T-cell (primary cell): ENCODE measurements at regions not wholly inside any gene's neighbourhood (a gene's known extent, or its start where the extent isn't known, plus 50 kb on each side); places are given as distances from the start of the nearest gene placed in this dataset.

Experiments used
- ATAC-seq, 4 experiments: fragments of 200-7000 bp in 3 of 4; fragments of 150-1000 bp in 1 of 4; cut with Tn5 transposase; replicated peaks in 1 of 4; 1 replicate in 3 of 4; 2 replicates in 1 of 4; pipeline ENCODE4 v1.10.0; 2021; ENCODE audit warnings: moderate library complexity in 3 of 4, mild to moderate bottlenecking in 2 of 4, moderate number of reproducible peaks in 1 of 4
- CTCF ChIA-PET, 2 donors: fragments of 300-600 bp; sonication (Branson Sonifier 250); formaldehyde crosslinking; loops; one replicate each; lab custom pipeline; 2022; ENCODE audit warnings: antibody characterized with exemption in 2 of 2; lab: Charles Lee
- POLR2A ChIA-PET, 2 donors: fragments of 300-600 bp; sonication (Branson Sonifier 250); formaldehyde crosslinking; loops; one replicate each; lab custom pipeline; 2022; ENCODE audit warnings: antibody characterized with exemption in 2 of 2; lab: Charles Lee
- DNase-seq, 35 experiments: peaks; one replicate each; pipeline versions ENCODE4 v3.0.0 to v3.0.0-alpha.2; 2013 to 2023
- H3K27ac ChIP-seq: one replicate; pipeline ENCODE4 v1.5.1; 2013; ENCODE audit warnings: low read length
- H3K27me3 ChIP-seq, 2 experiments: replicated peaks in 1 of 2; 1 replicate in 1 of 2; 2 replicates in 1 of 2; pipeline versions ENCODE4 v1.6.1 to v1.7.0; 2013; ENCODE audit warnings: low read length in 1 of 2, mixed read lengths in 1 of 2; ENCODE audit not compliant: control insufficient read depth in 2 of 2, insufficient read depth in 2 of 2; ENCODE audit errors: extremely low read depth in 1 of 2
- H3K36me3 ChIP-seq, 2 donors: 1 replicate in 1 of 2; 2 replicates in 1 of 2; pipeline versions ENCODE4 v1.6.1 to v1.7.0; 2013; ENCODE audit warnings: low read length in 1 of 2; ENCODE audit not compliant: control insufficient read depth in 2 of 2, insufficient read depth in 1 of 2; ENCODE audit errors: extremely low read depth in 1 of 2
- H3K4me1 ChIP-seq, 2 experiments: 1 replicate in 1 of 2; 2 replicates in 1 of 2; pipeline versions ENCODE4 v1.6.1 to v1.7.0; 2013; ENCODE audit warnings: low read length in 2 of 2, mixed read lengths in 1 of 2; ENCODE audit not compliant: insufficient read depth in 2 of 2, control insufficient read depth in 1 of 2; ENCODE audit errors: extremely low read depth in 1 of 2
- H3K4me3 ChIP-seq, 2 donors: 1 replicate in 1 of 2; 2 replicates in 1 of 2; pipeline versions ENCODE4 v1.5.1 to v1.7.0; 2013; ENCODE audit warnings: mild to moderate bottlenecking in 2 of 2, low read length in 1 of 2, moderate library complexity in 1 of 2; ENCODE audit not compliant: control insufficient read depth in 1 of 2; ENCODE audit errors: extremely low read depth in 1 of 2
- H3K9me3 ChIP-seq: 2 replicates; pipeline ENCODE4 v1.7.0; 2013
- H3K27ac Mint-ChIP-seq, 2 donors: one replicate each; pipeline ENCODE4 v1.8.0; 2020 to 2021; ENCODE audit warnings: mild to moderate bottlenecking in 2 of 2, mixed read lengths in 2 of 2
- H3K27me3 Mint-ChIP-seq, 2 donors: one replicate each; pipeline ENCODE4 v1.8.0; 2021 to 2022; ENCODE audit warnings: mixed read lengths in 2 of 2
- H3K36me3 Mint-ChIP-seq: one replicate; pipeline ENCODE4 v1.8.0; 2021; ENCODE audit warnings: mixed read lengths
- H3K4me1 Mint-ChIP-seq, 3 donors: one replicate each; pipeline ENCODE4 v1.8.0; 2020 to 2022; ENCODE audit warnings: mixed read lengths in 3 of 3, mild to moderate bottlenecking in 1 of 3
- H3K4me3 Mint-ChIP-seq, 3 donors: one replicate each; pipeline ENCODE4 v1.8.0; 2020 to 2022; ENCODE audit warnings: mild to moderate bottlenecking in 3 of 3, mixed read lengths in 3 of 3, moderate library complexity in 3 of 3
- H3K9me3 Mint-ChIP-seq, 3 donors: one replicate each; pipeline ENCODE4 v1.8.0; 2020 to 2022; ENCODE audit warnings: mixed read lengths in 3 of 3
- WGBS: methylation state at CpG from one replicate; pipeline ENCODE4 v1.1.5; 2013; ENCODE audit warnings: missing lambda C conversion rate; ENCODE audit not compliant: insufficient coverage; 5-methylcytosine and 5-hydroxymethylcytosine counted together

GRCh38 chr7:155216475-155217272, 81.0 kb upstream of the INSIG1 start:
- Mint-ChIP-seq H3K4me1 (no peaks in the 10 kb centered on the region), H3K36me3 (no peaks in the 10 kb centered on the region), H3K9me3 (no peaks in the 10 kb centered on the region), H3K27me3 (peaks cover 7 to 11% of the 10 kb centered on the region in 2 donors), H3K27ac (no peak overlapping the region), H3K4me3 (no peak overlapping the region)
- Histone ChIP-seq H3K36me3 (no peaks in the 10 kb centered on the region), H3K4me1 (no peaks in the 10 kb centered on the region), H3K9me3 (no peaks in the 10 kb centered on the region), H3K4me3 (no peak overlapping the region), H3K27me3 (peaks cover 0 to 37% of the 10 kb centered on the region in 2 experiments), H3K27ac (no peak overlapping the region)
- no CpG with 5 or more reads among the region's 8 CpGs for WGBS
- ATAC-seq, result no peak
- DNase-seq, result no peak
- CTCF ChIA-PET, result no interaction called here
- POLR2A ChIA-PET, result no interaction called here

- H3K9me3 Mint-ChIP-seq, result no peaks in the 10 kb centered on the region
- no peak overlapping the region for H3K27ac Mint-ChIP-seq
- ChIA-PET CTCF (interaction anchor here in 1 of 2 donors (0.5 kb wide), 1 partner anchor 127 kb away, joined by 3 read pairs; no protein-coding TSS in a partner anchor), POLR2A (no interaction called here)
- H3K4me3 Mint-ChIP-seq, result no peak overlapping the region
- no peaks in the 10 kb centered on the region for H3K9me3 ChIP-seq
- H3K27me3 ChIP-seq, result peaks cover 0 to 37% of the 10 kb centered on the region in 2 experiments
- WGBS, result no CpG with 5 or more reads among the region's 2 CpGs
- no peak overlapping the region for H3K4me3 ChIP-seq
- no peaks in the 10 kb centered on the region for H3K36me3 ChIP-seq
- no peaks in the 10 kb centered on the region for H3K4me1 Mint-ChIP-seq
- no peaks in the 10 kb centered on the region for H3K36me3 Mint-ChIP-seq
- no peaks in the 10 kb centered on the region for H3K4me1 ChIP-seq
- H3K27me3 Mint-ChIP-seq, result peaks cover 7 to 12% of the 10 kb centered on the region in 2 donors
- no peak for ATAC-seq
- H3K27ac ChIP-seq, result no peak overlapping the region
- no peak for DNase-seq
These were observed 80.0 kb upstream of the INSIG1 start for GRCh38 chr7:155217634-155218033.

GRCh38 chr7:155218276-155219153, 79.2 kb upstream of the INSIG1 start:
- Histone ChIP-seq H3K9me3 (no peaks in the 10 kb centered on the region), H3K4me1 (no peaks in the 10 kb centered on the region), H3K27ac (no peak overlapping the region), H3K36me3 (no peaks in the 10 kb centered on the region), H3K27me3 (peaks cover 0 to 43% of the 10 kb centered on the region in 2 experiments), H3K4me3 (no peak overlapping the region)
- CTCF ChIA-PET, result no interaction called here
- POLR2A ChIA-PET, result no interaction called here
- Mint-ChIP-seq H3K4me3 (no peak overlapping the region), H3K9me3 (no peaks in the 10 kb centered on the region), H3K27ac (no peak overlapping the region), H3K27me3 (peaks cover 7 to 12% of the 10 kb centered on the region in 2 donors), H3K36me3 (no peaks in the 10 kb centered on the region), H3K4me1 (no peaks in the 10 kb centered on the region)
- DNase-seq, result no peak
- 88% methylated on average over 11 of the region's 20 CpGs for WGBS
- no peak for ATAC-seq

GRCh38 chr7:155219154-155219531, 78.5 kb upstream of the INSIG1 start:
- Mint-ChIP-seq H3K9me3 (no peaks in the 10 kb centered on the region), H3K27ac (no peak overlapping the region), H3K27me3 (peaks cover 5 to 12% of the 10 kb centered on the region in 2 donors), H3K4me1 (no peaks in the 10 kb centered on the region), H3K4me3 (no peak overlapping the region), H3K36me3 (no peaks in the 10 kb centered on the region)
- CTCF ChIA-PET, result no interaction called here
- no peak for ATAC-seq
- no peak for DNase-seq
- Histone ChIP-seq H3K4me3 (no peak overlapping the region), H3K9me3 (no peaks in the 10 kb centered on the region), H3K27ac (no peak overlapping the region), H3K36me3 (no peaks in the 10 kb centered on the region), H3K27me3 (peaks cover 0 to 37% of the 10 kb centered on the region in 2 experiments), H3K4me1 (no peaks in the 10 kb centered on the region)
- 89% methylated on average over 11 of the region's 15 CpGs for WGBS
- POLR2A ChIA-PET, result no interaction called here

GRCh38 chr7:155219947-155220769, 77.5 kb upstream of the INSIG1 start:
- H3K27ac Mint-ChIP-seq, result no peak overlapping the region
- Histone ChIP-seq H3K4me3 (no peak overlapping the region), H3K27me3 (peaks cover 0 to 28% of the 10 kb centered on the region in 2 experiments), H3K36me3 (no peaks in the 10 kb centered on the region), H3K4me1 (no peaks in the 10 kb centered on the region), H3K27ac (no peak overlapping the region), H3K9me3 (no peaks in the 10 kb centered on the region)
- ATAC-seq (no peak), DNase-seq (no peak)
- H3K9me3 Mint-ChIP-seq, result no peaks in the 10 kb centered on the region
- H3K27me3 Mint-ChIP-seq, result peaks cover 0 to 8% of the 10 kb centered on the region in 2 donors
- 94% methylated on average over 14 of the region's 18 CpGs for WGBS
- H3K4me3 Mint-ChIP-seq, result no peak overlapping the region
- H3K4me1 Mint-ChIP-seq, result no peaks in the 10 kb centered on the region
- no peaks in the 10 kb centered on the region for H3K36me3 Mint-ChIP-seq
- POLR2A ChIA-PET, result no interaction called here
- CTCF ChIA-PET, result no interaction called here

- 95% methylated on average over 2 of the region's 5 CpGs for WGBS
- ChIA-PET POLR2A (no interaction called here), CTCF (no interaction called here)
- Histone ChIP-seq H3K36me3 (no peaks in the 10 kb centered on the region), H3K27ac (no peak overlapping the region), H3K9me3 (no peaks in the 10 kb centered on the region), H3K4me1 (no peaks in the 10 kb centered on the region), H3K4me3 (no peak overlapping the region), H3K27me3 (peaks cover 0 to 28% of the 10 kb centered on the region in 2 experiments)
- Mint-ChIP-seq H3K36me3 (no peaks in the 10 kb centered on the region), H3K4me3 (no peak overlapping the region), H3K9me3 (no peaks in the 10 kb centered on the region), H3K4me1 (no peaks in the 10 kb centered on the region), H3K27ac (no peak overlapping the region), H3K27me3 (peaks cover 5 to 11% of the 10 kb centered on the region in 2 donors)
- no peak for ATAC-seq
- no peak for DNase-seq
These were observed 76.8 kb upstream of the INSIG1 start for GRCh38 chr7:155220903-155221302.
